GM21825 (cell line): ENCODE measurements at regions not wholly inside any gene's neighbourhood (a gene's known extent, or its start where the extent isn't known, plus 50 kb on each side); places are given as distances from the start of the nearest gene placed in this dataset.

Experiments used
- ATAC-seq: cut with Tn5 transposase; IDR thresholded peaks from one replicate; pipeline ENCODE4 v1.9.1; 2021; ENCODE audit warnings: mild to moderate bottlenecking, moderate library complexity; ENCODE audit not compliant: unreplicated experiment

DNA sequence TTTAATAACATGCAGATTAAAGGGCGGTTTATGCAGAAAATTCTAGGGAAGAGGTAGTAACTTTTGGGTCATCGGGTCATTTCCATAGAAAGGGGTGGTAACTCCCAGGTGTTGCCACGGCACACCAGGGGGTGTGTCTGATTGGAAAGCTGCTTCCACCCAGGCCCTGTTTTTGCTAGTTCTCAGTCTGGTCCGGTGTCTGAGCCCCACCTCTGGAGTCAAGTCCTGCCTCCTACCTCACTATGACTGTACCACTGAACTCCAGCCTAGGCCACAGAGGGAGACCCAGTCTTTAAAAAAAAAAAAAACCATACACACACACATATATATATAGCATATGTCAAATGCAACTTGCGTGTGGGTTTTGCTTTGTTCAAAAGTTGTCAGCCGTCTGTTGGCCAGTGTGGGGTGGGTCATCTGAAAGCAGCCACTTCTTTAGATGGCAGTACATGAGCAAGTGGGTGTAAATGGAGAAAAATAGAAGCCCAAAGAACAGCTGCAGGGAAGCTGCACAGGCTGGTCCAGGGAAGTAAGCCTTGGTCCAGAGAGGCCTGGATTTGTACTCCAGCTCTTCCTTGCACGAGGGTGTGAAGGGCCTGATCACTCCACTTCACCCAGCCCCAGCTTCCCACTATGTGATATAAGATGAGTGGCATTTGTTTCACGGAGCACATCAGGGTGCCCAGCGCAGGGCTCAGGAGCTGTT, 110.7 kb upstream of the SPRY4 start:
- ATAC-seq: no peak

DNA sequence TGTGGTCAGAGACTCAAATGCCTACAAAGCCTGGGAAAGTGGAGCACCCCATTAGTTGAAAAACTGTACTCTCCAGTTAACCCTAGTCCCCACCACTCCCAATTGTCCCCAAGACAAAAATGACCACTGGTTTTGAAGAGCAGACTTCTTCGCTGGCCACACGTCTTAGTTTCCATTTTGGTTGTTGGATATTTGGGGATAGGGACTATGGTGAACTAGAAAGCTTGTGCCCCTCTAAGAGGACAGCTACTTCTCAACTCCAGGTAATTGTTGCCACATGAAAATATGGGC, 109.4 kb upstream of the SPRY4 start:
- no peak for ATAC-seq

DNA sequence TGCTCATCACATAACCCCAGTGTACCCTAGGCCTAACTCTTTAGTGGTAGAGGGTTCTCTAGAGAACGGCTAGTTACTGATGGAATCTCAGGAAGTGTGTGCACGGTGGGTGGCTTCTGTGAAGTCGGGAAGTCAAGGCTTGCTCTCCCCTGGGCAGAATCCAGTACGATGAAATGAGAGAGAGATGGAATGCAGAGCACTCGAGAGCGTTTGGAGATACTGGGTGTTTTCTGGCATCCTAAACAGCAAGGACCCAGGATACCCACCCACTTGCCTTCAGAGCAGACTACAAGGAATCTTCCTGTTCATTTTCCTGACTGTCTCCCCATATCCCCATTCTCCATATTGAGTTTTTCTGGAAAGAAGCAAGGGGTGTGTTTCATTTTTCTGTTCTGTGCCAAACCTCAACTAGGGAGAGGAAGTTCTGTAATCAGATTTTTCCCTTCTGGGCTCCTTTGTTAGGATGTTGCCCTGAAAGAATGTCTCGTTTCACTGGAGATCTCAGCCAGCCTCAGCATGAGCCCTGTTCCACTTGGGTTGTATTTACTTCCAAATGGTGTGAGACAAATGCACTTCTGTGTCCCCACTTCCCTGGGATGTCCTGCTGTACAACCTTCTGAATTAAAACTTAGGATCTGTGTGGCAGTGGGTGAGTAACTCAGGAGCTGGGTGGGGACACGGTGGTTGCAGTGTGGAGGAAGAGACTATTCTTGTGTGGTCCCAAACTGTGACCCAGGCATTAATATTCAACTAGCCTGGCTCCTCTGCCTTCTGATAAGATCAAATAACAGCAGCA, 108.9 kb upstream of the SPRY4 start:
- no peak for ATAC-seq

DNA sequence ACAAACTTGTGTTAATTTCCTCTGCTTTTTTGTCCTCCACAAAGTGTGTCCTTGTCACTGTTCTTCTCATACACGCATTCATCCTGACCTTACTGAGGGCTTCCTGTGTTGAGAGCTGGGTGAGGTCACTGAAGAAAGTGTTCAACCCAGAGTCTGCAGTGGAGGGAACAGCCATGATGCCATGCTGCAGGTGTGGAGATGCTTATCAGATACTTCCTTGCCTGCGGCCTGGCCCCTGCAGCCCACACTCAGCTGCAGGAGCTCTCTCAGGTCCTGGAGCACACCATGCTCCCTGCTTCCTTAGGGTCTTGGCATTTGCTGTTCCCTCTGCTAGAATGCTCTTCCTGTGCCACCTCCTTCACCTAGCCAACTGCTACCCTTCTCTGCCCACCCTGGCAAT, 108.1 kb upstream of the SPRY4 start:
- ATAC-seq: no peak

DNA sequence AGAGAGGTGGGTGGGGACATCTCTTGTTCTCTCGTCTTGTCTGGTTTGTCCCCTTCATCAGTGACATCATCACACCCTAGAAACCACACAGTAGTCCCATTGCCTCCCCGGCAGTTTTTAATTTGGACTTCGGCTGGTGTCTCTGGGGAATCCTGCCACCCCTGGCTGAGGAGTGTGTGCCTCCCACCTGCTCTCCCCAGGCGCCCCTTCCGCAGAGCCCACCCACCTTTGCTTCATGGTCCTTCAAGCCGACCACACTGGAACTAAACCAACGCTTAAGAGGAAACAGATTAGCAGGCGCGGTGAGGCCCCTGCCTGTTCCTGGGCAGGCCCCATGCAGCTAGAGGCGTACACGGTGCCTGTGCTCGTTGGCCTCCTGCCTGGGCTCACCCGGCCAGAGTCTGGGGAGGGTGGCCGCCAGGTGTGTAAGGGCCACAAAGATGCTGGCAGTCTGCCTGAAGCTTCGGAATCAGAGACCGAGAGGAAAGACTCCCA, 107.6 kb upstream of the SPRY4 start:
- ATAC-seq: peak; percentile 61

DNA sequence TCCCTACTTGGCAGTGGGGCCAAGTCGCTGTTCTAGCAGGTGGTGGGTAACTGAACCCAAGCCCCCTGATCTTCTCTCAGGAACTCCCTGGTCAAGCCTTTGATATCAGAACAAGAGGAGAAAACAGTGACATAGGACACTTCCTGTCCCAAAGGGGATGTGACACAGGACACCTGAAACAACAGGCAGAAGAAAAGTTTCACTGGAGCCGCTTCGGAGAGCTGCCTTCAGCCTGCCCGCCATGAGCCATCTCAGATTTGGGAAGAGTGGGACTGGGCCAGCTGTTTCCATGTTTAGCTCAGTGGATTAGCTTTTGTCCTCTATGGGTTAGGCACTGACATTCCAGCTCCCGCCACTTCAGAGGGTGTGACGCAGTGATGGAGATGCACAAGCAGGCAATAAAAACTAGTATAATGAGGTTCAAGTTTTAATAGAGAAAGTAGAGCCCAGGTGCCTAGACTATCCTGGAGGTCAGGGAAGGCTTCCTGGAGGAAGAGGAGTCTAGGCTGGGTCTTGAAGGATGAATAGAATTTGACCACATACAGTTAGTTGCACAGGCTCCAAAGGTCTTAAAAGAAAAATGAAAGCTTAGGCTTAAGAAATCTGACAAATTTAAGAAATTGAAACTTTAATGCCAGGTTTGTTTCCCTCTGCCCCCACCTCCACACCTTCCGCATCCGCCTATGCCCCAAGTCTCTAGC, 104.1 kb upstream of the SPRY4 start:
- ATAC-seq: no peak

DNA sequence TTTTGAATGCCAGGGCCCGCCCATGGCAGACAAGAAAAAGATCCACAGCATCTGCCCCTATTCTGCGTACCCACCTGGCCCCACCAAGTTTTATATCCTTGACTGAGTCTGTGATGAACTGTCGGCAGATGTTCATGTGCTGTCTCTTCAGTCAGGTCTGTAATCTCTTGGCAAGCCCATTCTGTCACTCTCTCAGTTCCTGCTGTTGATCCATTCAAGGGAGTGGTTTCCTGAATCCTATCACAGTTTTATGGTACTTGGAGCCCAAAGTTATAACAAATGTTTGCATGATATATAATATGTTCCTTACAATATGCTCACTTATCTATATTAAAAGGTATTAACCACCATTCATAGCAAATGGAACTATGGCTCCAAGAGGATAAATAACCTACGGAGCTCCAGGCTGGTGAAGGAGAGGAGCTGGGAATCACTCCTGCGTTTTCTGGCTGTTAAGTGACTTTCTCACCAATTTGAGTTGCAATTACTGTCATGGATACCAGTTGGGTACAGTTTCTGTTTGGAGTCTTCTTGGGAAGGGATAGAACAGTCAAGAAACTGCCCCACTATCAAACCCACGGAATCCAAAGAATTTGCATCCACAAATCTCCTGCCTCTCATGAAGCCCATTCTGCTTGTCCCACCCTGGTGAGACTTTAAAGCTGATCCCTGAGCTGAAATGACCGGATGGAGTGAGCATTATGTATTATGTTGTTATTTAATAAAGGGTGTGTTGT, 103.4 kb upstream of the SPRY4 start:
- no peak for ATAC-seq

DNA sequence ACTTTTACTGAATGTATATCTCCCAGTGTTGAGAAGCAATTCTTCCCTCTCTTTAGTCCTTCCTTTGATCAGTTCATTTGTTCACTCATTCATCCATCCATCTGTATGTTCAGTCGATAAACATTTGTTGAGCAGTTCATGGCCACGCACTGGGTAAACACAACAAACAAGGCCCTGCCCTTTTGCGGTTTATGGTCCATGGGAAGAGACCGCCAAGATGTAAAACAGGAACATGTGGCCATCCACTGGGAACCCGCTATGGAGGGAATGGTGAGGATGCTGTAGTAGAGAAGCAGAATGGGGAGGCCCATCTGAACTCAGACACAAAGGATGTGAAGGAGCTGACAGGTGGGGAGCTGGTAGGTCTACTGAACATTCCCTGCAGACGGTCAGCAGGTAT, 102.7 kb upstream of the SPRY4 start:
- ATAC-seq: no peak

DNA sequence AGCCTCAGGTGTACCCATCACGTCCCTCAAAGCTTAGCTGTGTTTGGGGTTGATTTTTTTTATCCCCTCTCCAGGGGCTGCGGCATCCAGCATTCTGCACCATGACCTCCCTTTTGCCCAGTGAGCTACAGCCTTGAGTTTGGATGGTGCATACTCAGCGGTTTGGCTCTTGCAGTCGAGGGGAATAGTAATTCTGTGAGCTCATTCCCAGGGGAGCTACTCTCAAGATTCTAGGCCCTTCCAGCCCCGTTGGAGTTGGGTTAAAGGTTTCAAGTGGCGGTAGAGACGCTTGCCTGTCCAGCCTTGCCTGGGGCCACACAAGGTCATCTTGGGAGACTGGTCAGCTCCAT, 102.2 kb upstream of the SPRY4 start:
- no peak for ATAC-seq

DNA sequence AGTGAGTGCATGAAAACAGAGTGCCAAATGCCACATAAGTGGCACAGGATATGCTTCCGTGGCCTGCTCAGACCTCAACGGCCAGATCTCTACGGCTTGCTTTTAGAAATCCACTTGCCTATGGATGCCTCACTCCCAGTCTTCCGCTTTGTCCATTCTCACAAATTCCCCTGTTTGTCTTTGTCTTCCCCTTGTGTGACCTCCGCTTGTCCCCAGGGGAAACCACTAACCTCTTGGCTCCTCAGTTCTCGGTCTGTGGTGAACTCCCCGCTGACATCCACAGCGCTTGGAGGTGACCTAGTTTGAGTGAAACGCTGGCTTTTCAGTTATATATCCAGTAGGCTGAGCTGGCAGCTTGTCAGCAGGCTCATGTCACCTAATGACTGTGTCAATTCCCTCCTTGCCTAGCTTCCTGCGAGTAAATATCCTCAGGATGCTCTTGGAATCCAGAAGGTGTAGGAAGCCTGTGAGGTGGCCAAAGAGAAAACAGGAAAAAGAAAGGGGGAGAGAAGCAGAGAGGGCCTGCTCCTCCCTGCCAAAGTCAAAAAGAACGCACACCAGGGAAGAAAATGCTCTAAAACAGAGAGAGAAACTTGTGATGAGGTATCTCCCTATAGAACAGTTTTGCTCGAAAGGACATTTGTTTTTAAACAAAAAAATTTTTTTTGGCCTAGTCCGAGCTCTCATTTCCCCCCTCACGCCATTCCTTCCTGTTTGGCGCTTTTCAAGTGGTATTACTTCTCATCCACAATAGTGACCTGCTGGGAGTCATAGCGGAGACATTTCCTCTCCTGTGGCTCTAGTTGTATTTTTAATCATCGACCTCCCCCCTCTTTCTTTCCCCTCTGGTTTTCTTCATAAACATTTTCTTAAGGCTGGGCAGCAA, 101.6 kb upstream of the SPRY4 start:
- no peak for ATAC-seq

DNA sequence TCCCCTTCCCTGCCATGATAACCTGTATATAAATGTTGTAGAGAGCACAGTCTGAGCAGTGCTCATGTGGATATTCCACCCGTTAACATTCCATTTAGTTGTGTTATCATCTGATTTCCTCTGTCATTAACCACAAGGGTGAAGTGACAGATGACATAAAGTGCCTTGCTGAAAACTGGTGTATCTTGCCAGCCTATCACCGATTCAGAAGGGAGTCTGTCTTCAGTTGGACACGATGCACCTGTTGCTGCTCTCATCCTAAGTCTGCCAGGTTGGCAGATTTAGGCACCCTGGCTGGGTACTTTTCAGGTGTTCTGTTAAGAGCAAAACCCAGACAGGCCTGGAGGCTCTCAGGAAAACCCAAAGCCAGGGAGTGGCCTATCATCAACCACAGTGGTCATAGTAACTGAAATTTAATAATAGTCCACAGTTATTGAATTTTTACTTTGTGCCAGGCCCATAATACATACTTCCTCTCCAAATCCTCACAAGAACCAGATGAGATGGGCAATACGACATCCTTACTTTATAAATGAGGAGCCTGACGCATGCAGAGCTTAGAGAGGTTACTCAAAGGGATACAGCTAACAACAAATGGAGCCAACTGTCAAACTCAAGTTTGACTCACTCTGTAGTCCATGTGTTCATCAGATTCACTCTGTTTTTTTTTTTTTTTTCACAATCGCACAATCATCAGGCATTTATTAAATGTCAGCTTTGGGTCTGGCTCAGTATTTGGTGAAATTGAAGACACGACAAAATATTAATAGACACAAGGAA, 100.7 kb upstream of the SPRY4 start:
- no peak for ATAC-seq

DNA sequence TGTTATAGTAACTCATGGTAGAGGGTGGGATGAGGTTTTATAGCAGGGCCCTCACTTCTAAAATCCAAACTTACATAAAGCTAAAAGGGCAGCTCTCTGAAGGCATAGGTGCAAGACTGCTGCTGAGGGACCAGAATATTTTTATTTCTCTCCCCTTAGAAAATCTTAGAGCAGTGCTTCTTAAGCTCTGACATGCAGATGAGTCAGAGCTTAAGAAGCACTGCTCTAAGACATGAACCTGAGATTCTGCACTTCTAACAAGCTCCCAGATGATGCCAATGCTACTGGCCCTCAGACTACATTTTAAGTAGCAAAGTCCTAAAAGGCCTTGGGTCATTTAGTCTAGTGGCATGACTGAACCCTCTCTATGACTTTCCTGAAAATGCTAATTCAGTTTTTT, 97.6 kb upstream of the SPRY4 start:
- ATAC-seq: no peak

DNA sequence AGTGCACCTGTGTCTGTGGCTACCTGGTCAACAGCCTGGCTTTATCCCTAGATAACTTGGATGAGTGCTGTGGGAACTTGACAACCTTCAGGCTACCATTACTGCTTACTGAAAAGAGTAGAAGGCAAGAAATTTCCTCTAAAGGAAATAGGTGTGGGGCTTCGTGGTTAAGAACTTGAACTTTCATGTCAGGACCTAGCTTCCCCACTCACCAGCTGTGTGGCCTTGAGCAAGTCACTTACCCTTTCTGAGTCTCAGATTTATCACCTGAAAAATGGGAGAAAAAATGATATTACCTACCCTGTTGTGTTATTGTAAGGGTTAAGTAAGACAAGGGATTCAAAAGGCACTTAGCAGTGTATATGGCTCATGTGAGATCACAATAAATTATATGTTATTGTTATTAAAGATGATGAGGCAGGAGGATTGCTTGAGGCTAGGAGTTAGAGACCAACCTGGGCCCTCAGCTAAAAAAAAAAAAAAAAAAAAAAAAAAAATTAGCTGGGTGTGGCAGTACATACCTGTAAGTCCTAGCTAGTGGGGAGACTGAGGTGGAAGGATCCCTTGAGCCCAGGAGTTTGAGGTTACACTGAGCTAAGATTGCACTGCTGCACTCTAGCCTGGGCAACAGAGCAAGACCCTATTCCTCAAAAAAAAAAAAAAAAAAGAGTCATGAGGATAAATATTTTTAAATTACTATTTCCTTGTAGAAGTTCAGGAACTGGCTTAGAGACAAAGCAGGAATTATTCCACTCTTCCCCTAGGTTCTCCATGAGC, 97.0 kb upstream of the SPRY4 start:
- no peak for ATAC-seq

DNA sequence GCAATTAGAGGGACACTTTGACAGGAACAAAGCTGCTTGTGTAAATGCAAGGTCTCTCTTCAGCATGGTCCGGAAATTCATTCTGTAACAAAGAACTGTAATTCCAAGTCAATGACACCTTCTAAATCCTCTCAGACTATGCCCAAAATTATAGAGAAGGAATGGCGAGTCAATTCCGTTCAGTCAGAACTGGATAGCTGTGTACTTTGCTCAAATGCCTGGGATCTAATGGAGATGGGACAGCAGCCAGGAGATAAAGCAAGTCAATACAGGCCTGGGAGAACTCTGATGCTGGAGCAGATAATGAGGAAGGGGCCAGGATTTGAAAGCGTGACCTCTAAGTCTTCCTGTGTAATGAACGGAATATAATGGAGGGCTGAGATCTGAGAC, 96.4 kb upstream of the SPRY4 start:
- ATAC-seq: no peak

DNA sequence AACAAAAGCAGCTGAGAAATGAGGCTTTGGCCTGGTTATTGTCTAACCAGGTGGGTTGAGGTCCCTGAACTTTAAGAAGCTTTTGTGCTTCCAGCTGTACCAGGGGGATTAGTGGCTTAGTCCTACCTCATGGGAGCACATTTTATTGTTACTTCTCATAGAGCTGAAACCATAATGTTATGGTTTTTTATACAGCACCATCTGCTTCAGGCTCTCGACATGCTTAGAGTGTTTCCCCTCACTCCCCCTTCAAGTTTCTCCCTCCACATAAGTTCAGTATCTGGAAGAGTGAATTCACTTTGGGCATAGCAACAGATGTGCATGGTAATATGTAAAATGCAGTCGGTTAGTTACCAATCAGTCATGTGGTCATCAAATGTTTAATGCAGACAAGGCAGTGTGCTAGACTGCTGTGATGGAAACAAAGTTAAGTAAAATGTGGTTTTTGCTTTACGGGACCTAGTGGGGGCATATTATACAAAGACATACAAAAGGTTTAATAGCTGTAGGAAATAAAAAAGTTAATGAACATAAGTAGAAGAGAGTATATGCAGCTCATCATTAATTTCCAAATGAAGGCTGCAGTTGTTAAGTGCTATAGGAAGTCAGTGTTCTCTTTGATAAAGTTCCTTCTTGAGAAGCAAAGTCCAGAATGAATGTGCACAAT, 95.9 kb upstream of the SPRY4 start:
- no peak for ATAC-seq

DNA sequence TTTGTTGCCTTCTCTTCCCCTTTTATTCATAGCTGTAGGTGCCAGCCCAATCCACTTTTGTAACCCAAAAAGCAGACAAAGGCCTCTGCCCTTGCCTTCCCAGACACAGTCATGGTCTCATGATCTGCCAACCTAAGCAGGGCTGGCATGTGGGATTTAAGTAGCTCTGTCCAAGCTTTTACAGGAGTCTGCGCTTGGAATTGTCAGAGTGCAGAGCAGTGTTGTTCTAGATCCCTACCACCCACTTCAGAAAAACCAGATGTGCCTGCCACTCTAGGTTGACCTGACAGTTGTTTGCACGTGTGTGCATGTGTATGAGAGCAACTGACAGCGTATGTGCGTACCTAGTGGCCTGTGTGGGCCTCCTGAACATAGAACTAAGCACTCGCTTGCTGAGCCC, 87.8 kb upstream of the SPRY4 start:
- no peak for ATAC-seq

DNA sequence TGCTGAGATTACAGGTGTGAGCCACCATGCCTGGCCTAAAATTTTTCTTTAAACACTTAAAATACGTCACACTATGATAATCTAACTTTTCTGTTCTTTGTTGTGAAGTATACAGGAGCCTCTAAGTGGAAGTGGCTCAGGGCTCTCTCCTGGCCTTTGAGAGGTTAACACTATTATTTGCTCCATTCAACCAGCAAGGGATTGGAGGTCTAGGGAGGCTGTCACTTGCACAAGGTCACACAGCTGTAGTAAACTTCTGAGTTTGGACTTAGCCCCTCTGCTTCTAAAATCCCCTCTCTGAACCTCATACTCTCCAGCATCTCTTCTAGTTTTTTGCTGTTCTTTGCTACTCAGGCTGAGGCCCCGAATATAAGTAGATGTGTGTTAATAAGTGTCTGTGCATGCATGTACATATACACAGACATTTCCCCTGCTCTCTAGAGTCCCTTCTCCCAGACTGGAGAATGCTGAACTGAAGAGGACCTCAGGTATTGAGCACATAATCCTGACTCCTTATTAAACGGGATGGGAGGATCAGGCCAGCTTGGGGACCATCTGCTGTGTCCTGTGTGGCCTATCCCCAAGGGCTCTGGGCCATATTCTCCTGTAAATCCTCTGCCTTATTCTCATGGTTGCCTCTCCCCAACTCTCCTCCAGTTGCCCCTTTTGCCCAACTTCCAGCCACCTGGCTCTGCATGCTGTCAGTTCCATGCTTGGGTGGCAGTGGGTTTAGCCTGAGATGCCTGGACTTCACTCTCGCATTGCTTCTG, 87.0 kb upstream of the SPRY4 start:
- ATAC-seq: no peak

DNA sequence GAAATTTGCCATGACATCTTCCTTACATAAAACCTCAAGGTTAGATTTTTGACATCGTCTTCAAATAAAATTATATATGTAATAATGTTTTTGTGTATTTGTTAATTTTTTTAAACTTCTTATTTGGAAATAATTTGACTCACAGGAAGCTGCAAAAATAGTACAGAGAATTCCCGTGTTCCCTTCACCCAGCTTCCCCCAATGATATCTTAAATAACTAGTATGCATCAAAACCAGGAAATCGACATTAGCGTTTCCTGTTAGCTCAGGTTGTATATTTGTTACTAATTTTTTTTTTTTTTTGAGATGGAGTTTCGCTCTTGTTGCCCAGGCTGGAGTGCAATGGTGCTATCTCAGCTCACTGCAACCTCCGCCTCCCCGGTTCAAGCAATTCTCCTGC, 86.3 kb upstream of the SPRY4 start:
- ATAC-seq: no peak
